ENCODE measurements at regions not wholly inside any gene's neighbourhood (a gene's known extent, or its start where the extent isn't known, plus 50 kb on each side); places are given as distances from the start of the nearest gene placed in this dataset.

DNA sequence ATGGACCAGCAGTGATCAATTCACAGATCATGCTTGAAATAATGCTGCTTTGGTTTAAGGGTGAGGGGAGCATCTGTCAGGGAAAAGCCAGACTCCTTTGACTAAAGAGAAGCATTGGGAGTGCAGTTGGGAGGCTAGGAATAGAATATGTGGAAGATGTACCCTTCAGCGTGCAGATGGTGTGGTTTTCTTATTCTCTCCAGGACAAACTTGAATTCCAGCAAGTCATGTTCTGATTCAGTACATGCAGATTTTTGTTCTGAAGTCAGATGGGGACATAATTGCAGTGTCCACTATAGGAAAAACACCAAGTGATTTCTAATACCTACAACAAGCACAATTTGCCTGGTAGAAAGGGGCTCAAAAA lies 99.0 kb upstream of the LIMCH1 start:
- Histone ChIP-seq H3K9ac (ENCODE audit: low read depth, low read length) (no peak overlapping the region), H3K27ac (ENCODE audit: low read depth, low read length) (no peak overlapping the region), H3K9me3 (ENCODE audit: control insufficient read depth, insufficient read depth, low read length) (no peaks in the 10 kb centered on the region), H3K4me1 (ENCODE audit: control insufficient read depth, insufficient read depth, low read length) (peaks cover 34% of the 10 kb centered on the region), H3K36me3 (ENCODE audit: control insufficient read depth, insufficient read depth, low read length) (no peaks in the 10 kb centered on the region), H3K4me3 (ENCODE audit: low read depth, low read length) (no peak overlapping the region), H3K27me3 (ENCODE audit: control insufficient read depth, insufficient read depth, low read length) (no peaks in the 10 kb centered on the region)

DNA sequence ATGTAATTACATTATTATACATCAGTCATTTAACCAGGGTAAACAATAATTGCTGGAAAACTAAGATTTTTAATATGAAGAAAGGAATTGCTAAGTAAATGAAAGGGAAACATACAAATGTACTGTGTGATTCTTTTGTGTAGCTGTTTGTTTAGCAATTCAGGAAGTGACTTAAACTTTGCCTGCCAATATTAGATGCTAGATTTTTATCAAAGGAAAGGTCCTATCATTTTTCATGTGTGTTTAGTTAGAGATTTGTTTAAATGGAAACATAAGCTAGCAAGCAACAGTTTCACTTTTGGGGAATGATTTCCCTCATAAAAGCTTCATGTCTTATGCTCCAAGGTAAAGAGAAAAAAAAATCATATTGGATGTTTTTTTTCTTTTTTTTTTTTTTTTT lies 95.1 kb upstream of the LIMCH1 start:
- H3K4me1 ChIP-seq (ENCODE audit: control insufficient read depth, insufficient read depth, low read length), result peaks cover 12% of the 10 kb centered on the region; the same call in 1 of the 2 replicates
- H3K36me3 ChIP-seq (ENCODE audit: control insufficient read depth, insufficient read depth, low read length), result no peaks in the 10 kb centered on the region
- H3K9me3 ChIP-seq (ENCODE audit: control insufficient read depth, insufficient read depth, low read length), result no peaks in the 10 kb centered on the region
- H3K27me3 ChIP-seq (ENCODE audit: control insufficient read depth, insufficient read depth, low read length), result no peaks in the 10 kb centered on the region
- H3K27ac ChIP-seq (ENCODE audit: low read depth, low read length), result no peak overlapping the region
- no peak overlapping the region for H3K9ac ChIP-seq (ENCODE audit: low read depth, low read length)
- no peak overlapping the region for H3K4me3 ChIP-seq (ENCODE audit: low read depth, low read length)

DNA sequence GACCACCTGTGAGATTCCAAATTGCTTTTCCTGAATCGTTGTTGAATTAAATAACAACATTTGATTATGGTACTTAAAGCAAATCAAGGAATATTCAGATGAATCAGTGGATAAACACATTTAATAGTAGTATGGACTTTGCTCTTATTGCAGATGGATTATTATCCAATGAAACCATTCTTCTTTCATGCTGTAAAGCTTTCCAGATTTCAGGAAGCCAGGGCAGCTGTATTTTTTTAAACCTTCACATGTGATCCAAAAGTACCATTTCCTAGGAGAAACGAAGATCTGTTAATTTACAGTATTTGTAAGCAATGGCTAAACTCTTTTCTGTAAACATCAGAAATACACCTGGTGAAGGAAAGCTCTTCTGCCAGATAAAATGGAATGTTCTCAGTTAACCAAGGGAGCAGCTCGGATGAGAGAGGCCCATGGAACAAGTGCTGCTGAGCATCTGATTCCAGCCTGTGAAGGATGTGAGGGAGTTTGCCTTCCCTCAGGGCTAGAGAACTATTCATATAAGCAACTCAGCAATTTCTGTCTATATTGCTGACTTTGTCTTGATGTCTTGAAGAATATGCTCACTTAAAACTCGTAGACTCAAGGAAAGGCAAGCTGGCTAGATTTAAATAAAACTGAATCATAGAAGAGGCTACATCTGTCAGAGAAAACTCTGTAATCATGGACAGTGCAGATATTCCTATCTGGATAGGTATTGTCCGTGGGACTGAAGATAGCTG lies 94.4 kb upstream of the LIMCH1 start:
- no peaks in the 10 kb centered on the region for H3K9me3 ChIP-seq (ENCODE audit: control insufficient read depth, insufficient read depth, low read length)
- peaks cover 11% of the 10 kb centered on the region; the same call in 1 of the 2 replicates for H3K4me1 ChIP-seq (ENCODE audit: control insufficient read depth, insufficient read depth, low read length)
- no peak overlapping the region for H3K9ac ChIP-seq (ENCODE audit: low read depth, low read length)
- no peaks in the 10 kb centered on the region for H3K27me3 ChIP-seq (ENCODE audit: control insufficient read depth, insufficient read depth, low read length)
- no peak overlapping the region for H3K4me3 ChIP-seq (ENCODE audit: low read depth, low read length)
- H3K36me3 ChIP-seq (ENCODE audit: control insufficient read depth, insufficient read depth, low read length), result no peaks in the 10 kb centered on the region
- H3K27ac ChIP-seq (ENCODE audit: low read depth, low read length), result no peak overlapping the region

DNA sequence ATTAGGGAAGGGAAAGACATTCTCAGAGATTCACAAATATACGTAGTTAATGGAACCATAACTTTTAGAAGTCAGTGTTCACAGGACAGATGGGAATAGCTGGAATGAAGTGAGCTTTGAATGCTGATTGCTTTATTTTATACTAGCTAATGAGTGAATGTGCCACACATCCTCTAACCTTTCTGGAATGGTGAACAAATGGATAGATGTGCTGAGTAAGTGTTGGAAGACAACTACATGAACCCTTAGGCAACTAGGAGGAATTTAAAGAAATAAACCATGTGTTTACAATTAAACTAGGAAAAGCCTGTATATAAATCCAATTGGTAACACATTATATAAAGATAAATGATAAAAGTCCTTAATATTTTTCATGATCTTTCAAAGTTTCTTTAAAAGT lies 91.6 kb upstream of the LIMCH1 start:
- no peaks in the 10 kb centered on the region for H3K27me3 ChIP-seq (ENCODE audit: control insufficient read depth, insufficient read depth, low read length)
- H3K36me3 ChIP-seq (ENCODE audit: control insufficient read depth, insufficient read depth, low read length), result no peaks in the 10 kb centered on the region
- no peak overlapping the region for H3K9ac ChIP-seq (ENCODE audit: low read depth, low read length)
- peaks cover 6% of the 10 kb centered on the region; the same call in 1 of the 2 replicates for H3K4me1 ChIP-seq (ENCODE audit: control insufficient read depth, insufficient read depth, low read length)
- H3K27ac ChIP-seq (ENCODE audit: low read depth, low read length), result no peak overlapping the region
- no peak overlapping the region for H3K4me3 ChIP-seq (ENCODE audit: low read depth, low read length)
- no peaks in the 10 kb centered on the region for H3K9me3 ChIP-seq (ENCODE audit: control insufficient read depth, insufficient read depth, low read length)

DNA sequence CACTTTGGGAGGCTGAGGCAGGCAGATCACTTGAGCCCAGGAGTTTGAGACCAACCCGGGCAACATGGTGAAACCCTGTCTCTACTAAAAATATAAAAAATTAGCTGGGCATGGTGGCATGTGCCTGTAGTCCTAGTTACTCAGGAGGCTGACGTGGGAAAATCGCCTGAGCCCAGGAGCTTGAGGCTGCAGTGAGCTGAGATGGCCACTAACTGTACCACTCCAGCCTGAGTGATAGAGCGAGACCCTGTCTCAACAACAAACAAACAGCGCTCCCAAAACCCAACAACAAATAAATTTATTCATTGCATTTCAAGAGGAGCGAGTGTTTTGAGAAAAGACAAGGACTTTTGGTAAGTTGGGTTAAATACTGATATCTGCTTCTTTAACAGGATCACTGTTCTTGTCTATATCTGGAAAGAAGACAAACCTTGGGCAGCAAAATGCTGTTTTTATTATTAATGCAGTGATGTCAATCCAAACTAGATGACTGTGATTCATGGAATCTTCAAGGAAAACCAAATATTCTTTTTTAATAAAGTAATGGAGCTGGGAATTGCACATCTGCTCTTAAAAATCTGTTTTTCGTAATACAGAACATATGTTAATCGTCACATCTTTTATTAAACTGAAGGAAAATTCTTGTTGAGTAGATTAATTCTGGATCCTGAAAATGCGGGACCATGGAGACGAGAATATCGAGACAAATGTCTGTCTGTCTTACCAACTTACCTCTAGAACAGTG lies 90.8 kb upstream of the LIMCH1 start:
- Histone ChIP-seq H3K4me1 (ENCODE audit: control insufficient read depth, insufficient read depth, low read length) (peaks cover 10% of the 10 kb centered on the region; the same call in 1 of the 2 replicates), H3K4me3 (ENCODE audit: low read depth, low read length) (no peak overlapping the region), H3K36me3 (ENCODE audit: control insufficient read depth, insufficient read depth, low read length) (no peaks in the 10 kb centered on the region), H3K27ac (ENCODE audit: low read depth, low read length) (no peak overlapping the region), H3K27me3 (ENCODE audit: control insufficient read depth, insufficient read depth, low read length) (no peaks in the 10 kb centered on the region), H3K9ac (ENCODE audit: low read depth, low read length) (no peak overlapping the region), H3K9me3 (ENCODE audit: control insufficient read depth, insufficient read depth, low read length) (no peaks in the 10 kb centered on the region)

DNA sequence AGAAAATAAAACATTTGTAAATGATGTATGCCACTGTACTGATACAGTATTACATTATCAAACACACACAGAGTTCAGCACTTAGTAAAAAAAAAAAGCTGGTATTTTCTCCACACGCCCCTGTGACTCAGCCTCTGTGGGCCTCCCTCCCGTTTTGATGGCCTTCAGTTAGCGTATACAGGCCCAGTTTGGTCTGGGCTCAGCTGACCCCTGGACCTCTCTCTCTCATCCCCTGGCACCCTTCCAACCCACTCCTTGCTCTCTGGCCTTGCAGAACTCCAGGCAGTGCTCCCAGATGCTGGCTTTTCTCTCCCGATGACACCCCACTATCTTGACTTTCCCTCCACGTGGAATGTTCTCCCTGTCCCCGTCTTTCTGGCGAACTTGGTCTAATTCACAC lies 89.0 kb upstream of the LIMCH1 start:
- Histone ChIP-seq H3K27me3 (ENCODE audit: control insufficient read depth, insufficient read depth, low read length) (no peaks in the 10 kb centered on the region), H3K36me3 (ENCODE audit: control insufficient read depth, insufficient read depth, low read length) (no peaks in the 10 kb centered on the region), H3K4me1 (ENCODE audit: control insufficient read depth, insufficient read depth, low read length) (peaks cover 12% of the 10 kb centered on the region), H3K9me3 (ENCODE audit: control insufficient read depth, insufficient read depth, low read length) (no peaks in the 10 kb centered on the region), H3K9ac (ENCODE audit: low read depth, low read length) (no peak overlapping the region), H3K27ac (ENCODE audit: low read depth, low read length) (no peak overlapping the region), H3K4me3 (ENCODE audit: low read depth, low read length) (no peak overlapping the region)

DNA sequence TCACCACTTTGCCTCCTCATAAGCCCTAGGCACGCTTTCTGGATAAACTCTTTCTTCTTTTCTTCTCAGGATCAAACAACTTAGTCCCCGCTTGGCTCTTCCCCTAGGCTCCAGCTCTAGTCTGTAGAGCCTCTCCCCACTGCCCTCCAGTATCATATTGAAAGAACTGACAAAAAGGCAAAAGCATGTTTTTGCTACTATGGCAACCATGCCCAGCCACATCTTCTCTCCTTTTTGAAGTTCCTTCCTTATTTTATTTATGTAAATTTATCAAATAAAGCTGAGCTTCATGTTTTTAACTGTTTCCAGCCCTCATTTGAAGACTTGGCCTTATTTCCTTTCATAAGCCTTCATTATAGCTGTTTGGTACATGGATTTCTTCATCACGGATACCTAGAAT lies 86.0 kb upstream of the LIMCH1 start:
- Histone ChIP-seq H3K27me3 (ENCODE audit: control insufficient read depth, insufficient read depth, low read length) (no peaks in the 10 kb centered on the region), H3K9ac (ENCODE audit: low read depth, low read length) (no peak overlapping the region), H3K27ac (ENCODE audit: low read depth, low read length) (no peak overlapping the region), H3K4me1 (ENCODE audit: control insufficient read depth, insufficient read depth, low read length) (peaks cover 43% of the 10 kb centered on the region), H3K4me3 (ENCODE audit: low read depth, low read length) (no peak overlapping the region), H3K9me3 (ENCODE audit: control insufficient read depth, insufficient read depth, low read length) (no peaks in the 10 kb centered on the region), H3K36me3 (ENCODE audit: control insufficient read depth, insufficient read depth, low read length) (no peaks in the 10 kb centered on the region)

DNA sequence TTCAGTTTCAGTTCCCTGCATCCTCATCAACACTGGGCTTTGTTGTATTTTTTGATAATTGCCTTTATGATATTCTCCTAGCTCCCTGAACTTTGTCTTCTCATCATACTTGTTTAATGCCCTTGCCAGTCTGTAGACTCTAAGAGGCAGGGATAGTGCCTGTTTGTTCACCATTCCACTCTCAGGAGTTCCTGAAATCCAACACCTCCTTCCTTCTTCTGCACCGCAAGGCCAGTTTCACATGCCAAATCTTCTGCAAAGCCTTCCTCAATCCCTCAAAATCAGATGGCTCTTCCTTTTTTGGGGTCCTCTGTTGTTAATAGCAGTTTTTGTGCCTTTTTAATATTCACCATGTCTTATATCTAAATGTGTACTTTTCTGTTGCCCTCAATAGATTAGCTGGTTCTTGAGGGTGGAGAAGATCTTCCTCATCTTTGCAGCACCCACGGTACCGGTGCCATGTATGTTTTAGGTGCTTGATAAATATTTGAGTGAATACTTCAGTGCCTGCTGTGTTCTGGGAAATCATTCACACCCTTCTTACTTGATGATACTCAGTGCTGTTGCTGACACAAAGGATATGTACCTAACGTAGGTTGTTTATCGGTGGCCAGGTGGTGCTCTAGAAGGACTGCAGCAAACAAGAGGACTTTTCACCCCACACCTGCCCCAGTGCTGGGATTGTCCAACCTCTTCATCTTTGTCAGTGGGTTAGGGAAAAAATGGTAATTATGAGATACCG lies 85.3 kb upstream of the LIMCH1 start:
- Histone ChIP-seq H3K9ac (ENCODE audit: low read depth, low read length) (no peak overlapping the region), H3K36me3 (ENCODE audit: control insufficient read depth, insufficient read depth, low read length) (no peaks in the 10 kb centered on the region), H3K4me3 (ENCODE audit: low read depth, low read length) (no peak overlapping the region), H3K9me3 (ENCODE audit: control insufficient read depth, insufficient read depth, low read length) (no peaks in the 10 kb centered on the region), H3K27me3 (ENCODE audit: control insufficient read depth, insufficient read depth, low read length) (no peaks in the 10 kb centered on the region), H3K27ac (ENCODE audit: low read depth, low read length) (no peak overlapping the region), H3K4me1 (ENCODE audit: control insufficient read depth, insufficient read depth, low read length) (peaks cover 47% of the 10 kb centered on the region)

DNA sequence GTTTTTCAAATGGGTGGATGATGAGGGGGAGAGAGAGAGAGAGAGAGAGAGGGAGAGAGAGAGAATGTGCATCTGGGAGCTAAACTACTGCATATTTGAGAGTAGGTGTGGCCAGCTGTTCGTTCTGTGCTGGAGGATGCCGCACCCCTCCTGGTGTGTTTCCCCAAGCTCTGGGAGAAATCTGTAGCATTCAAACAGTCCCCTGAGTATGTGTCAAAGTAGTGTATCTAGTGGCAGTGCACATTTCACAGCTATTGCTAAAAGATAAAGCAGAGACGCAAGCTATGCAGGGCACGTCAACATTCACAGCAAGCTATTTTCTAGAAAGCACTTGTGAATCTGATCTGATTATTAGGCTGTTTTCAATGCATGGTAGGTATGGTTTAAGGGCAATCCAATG lies 83.5 kb upstream of the LIMCH1 start:
- Histone ChIP-seq H3K9ac (ENCODE audit: low read depth, low read length) (no peak overlapping the region), H3K9me3 (ENCODE audit: control insufficient read depth, insufficient read depth, low read length) (no peaks in the 10 kb centered on the region), H3K36me3 (ENCODE audit: control insufficient read depth, insufficient read depth, low read length) (no peaks in the 10 kb centered on the region), H3K27me3 (ENCODE audit: control insufficient read depth, insufficient read depth, low read length) (no peaks in the 10 kb centered on the region), H3K4me3 (ENCODE audit: low read depth, low read length) (no peak overlapping the region), H3K4me1 (ENCODE audit: control insufficient read depth, insufficient read depth, low read length) (peaks cover 47% of the 10 kb centered on the region), H3K27ac (ENCODE audit: low read depth, low read length) (no peak overlapping the region)

DNA sequence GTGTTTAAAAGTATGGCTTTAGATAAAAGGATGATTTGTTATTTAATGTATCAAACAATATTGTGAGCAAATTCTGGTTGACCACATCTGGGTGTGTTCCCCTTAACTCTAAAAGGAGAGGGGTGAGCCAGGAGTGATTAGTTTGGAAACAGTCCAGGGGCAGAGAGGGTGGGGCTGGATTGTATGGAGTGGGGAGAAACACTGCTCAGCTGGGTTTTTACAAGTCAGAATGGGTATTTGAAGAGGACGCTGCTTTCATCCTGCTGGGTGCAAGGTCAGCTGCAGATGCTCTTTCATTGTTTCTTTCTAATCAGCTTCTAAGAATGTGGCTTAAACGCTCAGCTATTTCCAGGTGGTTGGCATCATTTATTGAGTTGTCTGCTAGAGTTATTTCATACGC lies 82.8 kb upstream of the LIMCH1 start:
- Histone ChIP-seq H3K9me3 (ENCODE audit: control insufficient read depth, insufficient read depth, low read length) (no peaks in the 10 kb centered on the region), H3K36me3 (ENCODE audit: control insufficient read depth, insufficient read depth, low read length) (no peaks in the 10 kb centered on the region), H3K4me1 (ENCODE audit: control insufficient read depth, insufficient read depth, low read length) (peaks cover 47% of the 10 kb centered on the region), H3K9ac (ENCODE audit: low read depth, low read length) (no peak overlapping the region), H3K27ac (ENCODE audit: low read depth, low read length) (peak overlapping the region; percentile 24), H3K4me3 (ENCODE audit: low read depth, low read length) (no peak overlapping the region), H3K27me3 (ENCODE audit: control insufficient read depth, insufficient read depth, low read length) (no peaks in the 10 kb centered on the region)

DNA sequence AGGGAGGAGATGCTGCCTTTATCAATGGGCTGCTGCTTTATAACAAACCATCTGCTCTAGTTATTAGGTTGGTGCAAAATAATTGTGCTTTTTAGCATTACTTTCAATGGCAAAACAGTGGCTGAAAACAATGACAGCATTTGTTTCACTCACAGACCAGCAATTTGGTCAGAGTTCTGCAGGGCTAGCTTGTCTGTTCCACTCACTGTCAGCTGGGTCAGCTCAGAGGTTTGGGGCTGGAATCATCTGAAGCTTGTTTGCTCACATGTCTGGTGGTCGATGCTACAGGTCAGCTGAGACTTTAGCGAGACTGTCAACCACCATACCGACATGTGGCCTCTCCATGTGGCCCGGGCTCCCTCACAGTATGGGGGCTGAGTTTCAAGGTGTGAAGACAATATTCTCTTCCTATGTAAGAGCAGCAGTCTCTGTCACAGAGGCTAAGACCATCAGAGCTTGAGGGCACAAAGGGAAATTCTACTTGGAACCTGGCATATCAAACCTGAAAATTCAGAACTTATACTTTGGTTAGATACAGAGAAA lies 81.3 kb upstream of the LIMCH1 start:
- Histone ChIP-seq H3K36me3 (ENCODE audit: control insufficient read depth, insufficient read depth, low read length) (no peaks in the 10 kb centered on the region), H3K9ac (ENCODE audit: low read depth, low read length) (no peak overlapping the region), H3K4me1 (ENCODE audit: control insufficient read depth, insufficient read depth, low read length) (peaks cover 44% of the 10 kb centered on the region), H3K4me3 (ENCODE audit: low read depth, low read length) (no peak overlapping the region), H3K9me3 (ENCODE audit: control insufficient read depth, insufficient read depth, low read length) (no peaks in the 10 kb centered on the region), H3K27ac (ENCODE audit: low read depth, low read length) (no peak overlapping the region), H3K27me3 (ENCODE audit: control insufficient read depth, insufficient read depth, low read length) (no peaks in the 10 kb centered on the region)

Measured in HUES48 (cell line).